Memory B cell (primary cell): ENCODE measurements at regions not wholly inside any gene's neighbourhood (a gene's known extent, or its start where the extent isn't known, plus 50 kb on each side); places are given as distances from the start of the nearest gene placed in this dataset.

Source experiments
- ATAC-seq: fragments of 150-1000 bp; cut with Tn5 transposase; 2 replicates; pipeline ENCODE4 v1.10.0; 2021; ENCODE audit warnings: low read depth, mild to moderate bottlenecking, moderate library complexity
- DNase-seq, 2 donors: peaks; one replicate each; pipeline ENCODE4 v3.0.0; 2022; ENCODE audit warnings: low spot score in 2 of 2
- H3K27ac Mint-ChIP-seq: one replicate; pipeline ENCODE4 v1.8.0; 2022; ENCODE audit warnings: mild to moderate bottlenecking, moderate library complexity, mixed read lengths
- H3K27me3 Mint-ChIP-seq: one replicate; pipeline ENCODE4 v1.8.0; 2022; ENCODE audit warnings: mixed read lengths
- H3K36me3 Mint-ChIP-seq: one replicate; pipeline ENCODE4 v1.8.0; 2022; ENCODE audit warnings: mild to moderate bottlenecking, mixed read lengths
- H3K4me1 Mint-ChIP-seq: one replicate; pipeline ENCODE4 v1.8.0; 2022; ENCODE audit warnings: mixed read lengths
- H3K4me3 Mint-ChIP-seq: one replicate; pipeline ENCODE4 v1.8.0; 2022; ENCODE audit warnings: mild to moderate bottlenecking, moderate library complexity, mixed read lengths
- H3K9me3 Mint-ChIP-seq: one replicate; pipeline ENCODE4 v1.8.0; 2022; ENCODE audit warnings: mixed read lengths

DNA sequence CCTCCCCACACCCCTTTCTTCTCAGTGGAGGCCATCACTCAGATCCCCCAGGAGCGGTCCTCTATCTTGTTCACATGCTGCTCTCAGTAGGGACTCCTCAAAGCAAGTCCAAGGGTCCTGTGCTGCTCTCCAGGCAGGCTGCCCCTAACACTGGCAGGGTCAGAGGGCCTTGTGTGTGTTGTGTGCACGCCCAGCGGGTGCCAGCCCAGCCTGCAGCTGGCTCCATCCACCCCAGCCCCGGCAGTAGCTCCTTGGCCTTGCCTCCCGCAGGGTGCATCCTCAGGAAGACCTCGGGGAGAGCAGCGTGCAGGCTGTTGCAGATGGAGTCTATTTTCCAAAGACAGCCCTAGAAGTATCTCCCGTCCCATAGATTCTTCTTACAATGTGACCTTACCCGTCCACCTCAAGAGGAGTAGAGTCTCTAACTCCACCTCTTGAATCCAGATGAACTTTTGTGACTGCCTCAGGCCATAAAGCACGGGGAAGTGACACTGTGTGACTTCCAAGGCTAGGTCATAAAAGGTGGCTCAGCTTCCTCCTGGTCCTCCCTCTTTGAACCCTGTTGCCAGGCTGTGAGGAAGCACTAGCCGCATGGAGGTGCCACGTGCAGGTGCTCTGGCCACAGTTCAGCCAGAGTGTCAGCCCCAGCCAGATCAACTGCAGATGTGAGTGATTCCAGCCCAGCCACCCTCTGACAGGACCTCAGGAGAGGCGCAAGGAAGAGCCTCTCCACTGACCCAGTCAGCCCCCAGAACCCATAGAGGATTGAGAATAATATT lies 531.6 kb downstream of the SHQ1 start:
- ATAC-seq (no peak), DNase-seq (no peak)
- Mint-ChIP-seq H3K36me3 (no peaks in the 10 kb centered on the region), H3K4me1 (peaks cover 6% of the 10 kb centered on the region), H3K4me3 (no peak overlapping the region), H3K9me3 (no peaks in the 10 kb centered on the region), H3K27me3 (no peaks in the 10 kb centered on the region), H3K27ac (no peak overlapping the region)

GRCh38 chr3:72313308-72313707 lies 528.4 kb upstream of the PROK2 start:
- DNase-seq: no peak
- Mint-ChIP-seq H3K27me3 (no peaks in the 10 kb centered on the region), H3K4me3 (no peak overlapping the region), H3K9me3 (no peaks in the 10 kb centered on the region), H3K27ac (no peak overlapping the region), H3K4me1 (peaks cover 25% of the 10 kb centered on the region), H3K36me3 (no peaks in the 10 kb centered on the region)
- ATAC-seq: no peak

DNA sequence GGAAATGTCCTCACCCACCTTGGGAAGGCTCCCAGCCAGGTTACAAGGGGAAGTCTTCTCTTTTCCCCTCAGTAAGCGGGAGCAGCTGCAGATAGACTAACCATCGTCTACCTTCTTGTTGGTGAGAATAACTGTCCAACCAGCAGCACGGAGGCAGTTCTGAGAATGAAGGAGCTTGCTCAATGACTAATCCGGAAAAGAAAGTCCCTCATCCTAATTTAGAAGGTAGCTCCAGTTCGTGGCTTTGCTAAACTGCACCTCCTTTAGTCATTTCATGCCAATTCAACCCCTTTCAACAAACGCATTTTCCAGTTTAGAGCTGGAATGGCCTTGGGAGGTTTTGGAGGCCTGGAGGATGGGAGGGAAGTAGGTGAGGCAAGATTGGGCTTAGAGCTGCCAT lies 527.4 kb upstream of the PROK2 start:
- Mint-ChIP-seq H3K27ac (peak overlapping the region; percentile 28), H3K9me3 (no peaks in the 10 kb centered on the region), H3K36me3 (no peaks in the 10 kb centered on the region), H3K4me3 (no peak overlapping the region), H3K4me1 (peaks cover 25% of the 10 kb centered on the region), H3K27me3 (no peaks in the 10 kb centered on the region)
- DNase-seq: no peak
- no peak for ATAC-seq

GRCh38 chr3:72311425-72311824 lies 526.5 kb upstream of the PROK2 start:
- no peaks in the 10 kb centered on the region for H3K9me3 Mint-ChIP-seq
- no peak overlapping the region for H3K27ac Mint-ChIP-seq
- peak overlapping the region; percentile 74 for H3K4me3 Mint-ChIP-seq
- no peaks in the 10 kb centered on the region for H3K36me3 Mint-ChIP-seq
- no peaks in the 10 kb centered on the region for H3K27me3 Mint-ChIP-seq
- DNase-seq (no peak), ATAC-seq (no peak)
- peaks cover 25% of the 10 kb centered on the region for H3K4me1 Mint-ChIP-seq

GRCh38 chr3:72310419-72311380 lies 525.8 kb upstream of the PROK2 start:
- H3K27me3 Mint-ChIP-seq: no peaks in the 10 kb centered on the region
- peak overlapping the region; percentile 74 for H3K4me3 Mint-ChIP-seq
- peak overlapping the region; percentile 60 for H3K27ac Mint-ChIP-seq
- ATAC-seq: peak; percentile 91
- no peaks in the 10 kb centered on the region for H3K36me3 Mint-ChIP-seq
- H3K9me3 Mint-ChIP-seq: no peaks in the 10 kb centered on the region
- H3K4me1 Mint-ChIP-seq: peaks cover 25% of the 10 kb centered on the region
- peak; percentile 51 to 62 for DNase-seq

DNA sequence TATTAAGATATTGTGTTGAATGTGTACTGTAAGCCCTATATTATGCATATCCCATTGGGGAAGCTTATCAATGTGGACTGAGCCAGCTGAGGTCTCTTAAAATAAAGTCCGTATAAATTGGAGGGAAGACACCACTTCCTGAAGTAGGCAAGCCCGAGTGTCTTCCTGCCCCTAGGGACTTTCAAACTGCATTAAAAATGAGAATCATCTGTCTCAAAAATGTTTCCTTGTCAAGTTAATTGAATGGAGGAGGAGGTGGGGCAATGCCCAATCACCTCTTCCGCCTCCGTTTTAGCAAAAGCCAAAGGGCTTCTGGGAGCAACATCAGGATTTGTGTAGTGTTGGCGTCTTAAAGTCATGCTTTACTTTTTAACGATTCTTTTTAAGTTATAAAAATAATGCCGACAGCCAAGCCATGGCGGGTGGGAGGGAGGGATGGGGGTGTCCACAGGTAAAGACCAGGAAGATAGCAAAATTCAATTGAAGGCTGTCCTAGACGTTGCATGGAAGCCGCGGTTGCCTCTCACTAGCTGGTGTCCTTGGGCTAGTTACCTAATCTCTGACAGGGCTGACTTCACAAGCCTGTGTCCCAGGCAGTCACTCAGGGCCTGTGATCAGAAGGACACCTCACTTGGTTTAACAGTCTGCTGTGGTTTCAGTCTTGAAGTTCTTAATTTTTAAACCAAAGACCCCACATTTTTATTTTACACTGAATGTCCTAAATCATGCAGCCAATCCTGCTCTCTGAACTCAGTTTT lies 524.9 kb upstream of the PROK2 start:
- peak; percentile 4 for ATAC-seq
- Mint-ChIP-seq H3K27me3 (no peaks in the 10 kb centered on the region), H3K27ac (peak overlapping the region; percentile 60), H3K36me3 (no peaks in the 10 kb centered on the region), H3K4me3 (peak overlapping the region; percentile 74), H3K9me3 (no peaks in the 10 kb centered on the region), H3K4me1 (peaks cover 26% of the 10 kb centered on the region)
- DNase-seq: peak in 1 of 2 donors; percentile 19

- Mint-ChIP-seq H3K4me3 (no peak overlapping the region), H3K9me3 (no peaks in the 10 kb centered on the region), H3K4me1 (peaks cover 25% of the 10 kb centered on the region), H3K27me3 (peaks cover 4% of the 10 kb centered on the region), H3K27ac (no peak overlapping the region), H3K36me3 (no peaks in the 10 kb centered on the region)
- DNase-seq: no peak
- ATAC-seq: no peak
Observed at GRCh38 chr3:72308641-72309040, 523.7 kb upstream of the PROK2 start.

- no peaks in the 10 kb centered on the region for H3K36me3 Mint-ChIP-seq
- DNase-seq: no peak
- H3K27me3 Mint-ChIP-seq: peaks cover 4% of the 10 kb centered on the region
- no peak overlapping the region for H3K4me3 Mint-ChIP-seq
- H3K4me1 Mint-ChIP-seq: peaks cover 23% of the 10 kb centered on the region
- H3K9me3 Mint-ChIP-seq: no peaks in the 10 kb centered on the region
- ATAC-seq: no peak
- H3K27ac Mint-ChIP-seq: no peak overlapping the region
Observed at GRCh38 chr3:72307438-72308115, 522.6 kb upstream of the PROK2 start.

DNA sequence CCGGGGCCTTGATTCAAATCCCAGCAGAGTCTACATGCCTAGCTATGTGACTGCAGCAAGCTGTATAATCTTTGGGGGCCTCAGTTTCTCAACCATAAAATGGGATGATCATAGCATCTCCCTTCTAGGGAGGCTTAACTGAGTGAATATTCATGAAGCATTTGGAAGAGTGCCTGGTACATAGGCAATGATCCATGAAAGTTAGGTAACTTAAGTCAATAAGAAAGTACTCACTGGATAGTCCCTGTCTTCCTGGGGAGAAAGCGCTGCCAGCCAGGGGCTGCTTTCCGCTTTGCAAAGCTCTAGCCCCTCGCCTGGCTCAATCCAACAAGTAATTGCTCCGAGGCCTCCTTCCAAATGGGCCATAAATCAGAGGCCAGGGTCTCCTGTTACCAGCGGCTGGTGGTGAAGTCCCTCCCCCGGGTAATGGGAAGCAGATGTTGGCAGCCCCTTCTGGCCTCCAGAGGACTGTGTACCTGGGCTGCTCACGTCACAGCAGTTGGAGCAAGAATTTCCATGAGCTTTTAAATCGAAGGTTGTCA lies 521.9 kb upstream of the PROK2 start:
- ATAC-seq (no peak), DNase-seq (no peak)
- Mint-ChIP-seq H3K4me3 (no peak overlapping the region), H3K36me3 (no peaks in the 10 kb centered on the region), H3K27ac (no peak overlapping the region), H3K27me3 (peaks cover 4% of the 10 kb centered on the region), H3K9me3 (no peaks in the 10 kb centered on the region), H3K4me1 (peaks cover 23% of the 10 kb centered on the region)

DNA sequence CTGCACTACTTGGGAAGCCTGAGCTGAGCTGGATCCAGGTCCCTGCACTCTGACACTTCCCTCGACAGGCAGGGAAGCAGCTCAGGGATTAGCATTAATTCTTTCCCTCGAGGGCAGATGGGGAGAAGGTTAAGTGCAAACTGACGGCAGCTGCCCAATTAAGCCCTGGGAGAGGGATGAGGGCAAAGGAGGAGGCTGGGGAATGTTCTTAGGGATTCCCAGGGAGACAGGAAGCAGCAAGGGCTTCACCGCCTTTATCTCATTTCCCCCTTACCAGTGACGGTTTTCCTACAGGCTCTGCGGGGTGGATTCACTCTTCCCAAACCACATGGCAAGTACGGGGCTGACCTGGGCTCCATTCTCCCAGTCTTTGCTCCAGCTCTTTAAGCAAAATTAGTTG lies 519.0 kb upstream of the PROK2 start:
- Mint-ChIP-seq H3K27ac (no peak overlapping the region), H3K4me1 (peaks cover 10% of the 10 kb centered on the region), H3K9me3 (no peaks in the 10 kb centered on the region), H3K4me3 (no peak overlapping the region), H3K27me3 (peaks cover 6% of the 10 kb centered on the region), H3K36me3 (peaks cover 1% of the 10 kb centered on the region)
- no peak for ATAC-seq
- no peak for DNase-seq

GRCh38 chr3:72301779-72302178 lies 516.8 kb upstream of the PROK2 start:
- DNase-seq: no peak
- peaks cover 7% of the 10 kb centered on the region for H3K4me1 Mint-ChIP-seq
- ATAC-seq: no peak
- no peak overlapping the region for H3K4me3 Mint-ChIP-seq
- peaks cover 6% of the 10 kb centered on the region for H3K27me3 Mint-ChIP-seq
- H3K36me3 Mint-ChIP-seq: peaks cover 1% of the 10 kb centered on the region
- H3K9me3 Mint-ChIP-seq: no peaks in the 10 kb centered on the region
- no peak overlapping the region for H3K27ac Mint-ChIP-seq

- no peak for DNase-seq
- H3K9me3 Mint-ChIP-seq: no peaks in the 10 kb centered on the region
- no peak for ATAC-seq
- no peak overlapping the region for H3K27ac Mint-ChIP-seq
- peaks cover 7% of the 10 kb centered on the region for H3K4me1 Mint-ChIP-seq
- peaks cover 6% of the 10 kb centered on the region for H3K27me3 Mint-ChIP-seq
- peaks cover 1% of the 10 kb centered on the region for H3K36me3 Mint-ChIP-seq
- no peak overlapping the region for H3K4me3 Mint-ChIP-seq
Observed at GRCh38 chr3:72300621-72301020, 515.7 kb upstream of the PROK2 start.

DNA sequence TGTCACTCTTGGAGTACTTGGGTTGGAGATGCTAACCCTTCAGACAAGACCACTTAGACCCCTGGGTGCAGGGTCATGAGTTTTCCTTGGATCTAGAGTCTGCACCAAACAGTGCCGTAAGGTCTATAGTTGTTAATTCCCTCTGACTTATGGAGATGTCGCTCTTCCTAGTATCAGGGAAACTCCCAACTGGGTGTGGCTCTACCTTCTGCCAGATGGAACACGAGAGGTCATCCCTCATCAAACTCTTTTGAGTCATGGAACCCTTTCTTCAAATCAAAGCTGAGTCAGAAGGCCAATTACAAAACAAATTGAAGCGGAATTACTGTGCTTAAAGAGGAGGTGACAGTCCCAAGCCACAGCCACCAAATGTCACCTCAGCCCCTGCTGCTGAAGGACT lies 514.9 kb upstream of the PROK2 start:
- H3K9me3 Mint-ChIP-seq: no peaks in the 10 kb centered on the region
- no peak overlapping the region for H3K27ac Mint-ChIP-seq

More for the DNA sequence above, 514.9 kb upstream of the PROK2 start:
- Mint-ChIP-seq H3K27me3 (peaks cover 6% of the 10 kb centered on the region), H3K36me3 (peaks cover 1% of the 10 kb centered on the region), H3K4me3 (no peak overlapping the region), H3K4me1 (peaks cover 3% of the 10 kb centered on the region)
- DNase-seq (no peak), ATAC-seq (no peak)
